Sigmoid colon (tissue), 6 donors: ENCODE measurements at regions not wholly inside any gene's neighbourhood (a gene's known extent, or its start where the extent isn't known, plus 50 kb on each side); places are given as distances from the start of the nearest gene placed in this dataset.

Experiments
- DNase-seq: peaks from one replicate; pipeline ENCODE4 v3.0.0-alpha.2; 2019
- H3K27ac ChIP-seq, 4 donors: fragments of 200-600 bp; sonication (generic); one replicate each; pipeline ENCODE4 v1.5.1; 2016 to 2019; ENCODE audit warnings: mild to moderate bottlenecking in 1 of 4
- H3K27me3 ChIP-seq, 3 donors: fragments of 200-600 bp; sonication (generic); one replicate each; pipeline ENCODE4 v1.5.1; 2019; ENCODE audit warnings: mild to moderate bottlenecking in 1 of 3
- H3K36me3 ChIP-seq, 4 donors: fragments of 200-600 bp; sonication (generic); one replicate each; pipeline ENCODE4 v1.5.1; 2016 to 2019
- H3K4me1 ChIP-seq, 4 donors: fragments of 200-600 bp; sonication (generic); one replicate each; pipeline ENCODE4 v1.5.1; 2017 to 2019
- H3K4me3 ChIP-seq, 4 donors: fragments of 200-600 bp; sonication (generic); one replicate each; pipeline ENCODE4 v1.5.1; 2017 to 2019; ENCODE audit warnings: mild to moderate bottlenecking in 2 of 4, moderate library complexity in 1 of 4
- H3K9me3 ChIP-seq, 4 donors: fragments of 200-600 bp in 3 of 4; sonication (generic) in 3 of 4; one replicate each; pipeline versions ENCODE4 v1.5.1 to v1.6.1; 2013 to 2019
- EP300 ChIP-seq, 4 donors: sonication (generic); formaldehyde crosslinking; IDR thresholded peaks; one replicate each; pipeline ENCODE4 v1.6.1; 2017; ENCODE audit warnings: antibody characterized with exemption in 4 of 4
- POLR2A ChIP-seq, 2 donors: fragments of 450-650 bp; IDR thresholded peaks; one replicate each; pipeline ENCODE4 v1.6.1; 2016; ENCODE audit warnings: antibody characterized with exemption in 2 of 2, mild to moderate bottlenecking in 2 of 2, moderate library complexity in 2 of 2
- POLR2AphosphoS5 ChIP-seq, 4 donors: sonication (generic); formaldehyde crosslinking; IDR thresholded peaks; one replicate each; pipeline ENCODE4 v1.6.1; 2017; ENCODE audit warnings: antibody characterized with exemption in 4 of 4
- WGBS, 2 donors: extraction: QIAGEN DNeasy Blood & Tissue Kit; methylation state at CpG; one replicate each; pipeline ENCODE4 v1.1.7; 2013; 5-methylcytosine and 5-hydroxymethylcytosine counted together
- intact Hi-C: fragments of 100-400 bp; cut with DNase I; formaldehyde crosslinking; loops from one replicate; pipeline ENCODE4 v1.15.1; 2023
- TF ChIP-seq, protein P1 (sequence below), 4 experiments: fragments of 450-650 bp in 3 of 4; fragments of 200-600 bp in 1 of 4; IDR thresholded peaks; one replicate each; pipeline ENCODE4 v1.5.1; 2016 to 2019; ENCODE audit warnings: antibody characterized with exemption in 4 of 4, mild to moderate bottlenecking in 3 of 4, moderate library complexity in 2 of 4
- donor health status: healthy with polysubstance abuse.
- donor health status: healthy.

DNA sequence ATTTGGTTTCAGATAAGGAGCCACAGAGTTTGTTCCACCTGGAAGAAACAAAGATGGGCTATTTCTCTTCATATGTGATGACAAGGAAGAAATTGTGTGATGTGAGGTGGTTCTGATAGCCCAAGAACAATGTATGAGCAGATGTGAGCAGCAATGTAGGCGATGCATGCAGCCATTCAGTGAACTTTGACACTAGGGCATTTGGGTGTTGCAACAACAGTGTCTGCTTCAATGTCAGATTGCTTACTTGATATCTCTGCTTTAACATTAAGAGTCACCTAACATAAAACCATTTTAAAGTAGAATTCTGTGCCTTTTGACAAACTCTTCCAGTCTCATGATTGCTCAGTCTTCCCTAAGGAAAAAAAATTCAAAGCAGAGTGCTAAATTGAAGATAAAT is 865.4 kb downstream of the SLITRK6 start:
- peaks cover 0 to 3% (median 0%) of the 10 kb centered on the region in 4 donors for H3K4me1 ChIP-seq
- peaks cover 0 to 3% (median 0%) of the 10 kb centered on the region in 4 donors for H3K9me3 ChIP-seq
- intact Hi-C loops = no loop called here
- TF ChIP-seq POLR2AphosphoS5 (IDR thresholded peaks at IDR 0.05) (no peak), POLR2A (IDR thresholded peaks at IDR 0.05) (no peak), EP300 (IDR thresholded peaks at IDR 0.05) (no peak)
- TF ChIP-seq, protein P1, sequence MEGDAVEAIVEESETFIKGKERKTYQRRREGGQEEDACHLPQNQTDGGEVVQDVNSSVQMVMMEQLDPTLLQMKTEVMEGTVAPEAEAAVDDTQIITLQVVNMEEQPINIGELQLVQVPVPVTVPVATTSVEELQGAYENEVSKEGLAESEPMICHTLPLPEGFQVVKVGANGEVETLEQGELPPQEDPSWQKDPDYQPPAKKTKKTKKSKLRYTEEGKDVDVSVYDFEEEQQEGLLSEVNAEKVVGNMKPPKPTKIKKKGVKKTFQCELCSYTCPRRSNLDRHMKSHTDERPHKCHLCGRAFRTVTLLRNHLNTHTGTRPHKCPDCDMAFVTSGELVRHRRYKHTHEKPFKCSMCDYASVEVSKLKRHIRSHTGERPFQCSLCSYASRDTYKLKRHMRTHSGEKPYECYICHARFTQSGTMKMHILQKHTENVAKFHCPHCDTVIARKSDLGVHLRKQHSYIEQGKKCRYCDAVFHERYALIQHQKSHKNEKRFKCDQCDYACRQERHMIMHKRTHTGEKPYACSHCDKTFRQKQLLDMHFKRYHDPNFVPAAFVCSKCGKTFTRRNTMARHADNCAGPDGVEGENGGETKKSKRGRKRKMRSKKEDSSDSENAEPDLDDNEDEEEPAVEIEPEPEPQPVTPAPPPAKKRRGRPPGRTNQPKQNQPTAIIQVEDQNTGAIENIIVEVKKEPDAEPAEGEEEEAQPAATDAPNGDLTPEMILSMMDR (IDR thresholded peaks at IDR 0.05) = no peak
- H3K4me3 ChIP-seq = no peak overlapping the region
- H3K36me3 ChIP-seq = no peaks in the 10 kb centered on the region
- H3K27ac ChIP-seq = no peak overlapping the region
- DNase-seq = no peak
- WGBS, 2 donors = 22 to 36% methylated on average over 1 of the region's 1 CpG
- no peaks in the 10 kb centered on the region for H3K27me3 ChIP-seq

DNA sequence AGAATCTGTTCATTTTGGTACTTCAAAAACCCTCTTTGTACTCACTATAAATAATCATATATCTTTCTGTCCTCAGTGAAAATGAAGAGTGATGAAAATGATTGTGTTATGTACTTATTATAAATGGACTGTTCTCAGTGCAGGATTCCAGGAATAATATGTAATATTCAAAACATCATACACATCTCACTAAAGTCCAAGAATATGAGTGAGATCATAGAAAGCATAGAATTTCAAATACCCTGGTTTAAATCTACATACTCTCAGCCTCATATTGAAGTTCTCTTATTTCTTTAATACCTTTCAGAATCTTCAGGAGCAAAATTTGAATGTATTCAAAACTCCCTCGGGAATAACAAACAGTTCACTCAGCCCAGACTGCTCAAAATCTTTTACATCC is 868.0 kb downstream of the SLITRK6 start:
- H3K36me3 ChIP-seq = no peaks in the 10 kb centered on the region
- H3K4me1 ChIP-seq = peaks cover 0 to 3% (median 0%) of the 10 kb centered on the region in 4 donors
- DNase-seq = no peak
- H3K27ac ChIP-seq = no peak overlapping the region
- no peak overlapping the region for H3K4me3 ChIP-seq
- peaks cover 0 to 3% (median 0%) of the 10 kb centered on the region in 4 donors for H3K9me3 ChIP-seq
- H3K27me3 ChIP-seq = no peaks in the 10 kb centered on the region
- TF ChIP-seq EP300 (IDR thresholded peaks at IDR 0.05) = no peak
- TF ChIP-seq, protein P1 (IDR thresholded peaks at IDR 0.05) = no peak
- TF ChIP-seq POLR2A (IDR thresholded peaks at IDR 0.05) = no peak
- no peak for TF ChIP-seq POLR2AphosphoS5 (IDR thresholded peaks at IDR 0.05)
- intact Hi-C loops = no loop called here
- WGBS, 2 donors = 70 to 81% methylated on average over 1 of the region's 1 CpG

DNA sequence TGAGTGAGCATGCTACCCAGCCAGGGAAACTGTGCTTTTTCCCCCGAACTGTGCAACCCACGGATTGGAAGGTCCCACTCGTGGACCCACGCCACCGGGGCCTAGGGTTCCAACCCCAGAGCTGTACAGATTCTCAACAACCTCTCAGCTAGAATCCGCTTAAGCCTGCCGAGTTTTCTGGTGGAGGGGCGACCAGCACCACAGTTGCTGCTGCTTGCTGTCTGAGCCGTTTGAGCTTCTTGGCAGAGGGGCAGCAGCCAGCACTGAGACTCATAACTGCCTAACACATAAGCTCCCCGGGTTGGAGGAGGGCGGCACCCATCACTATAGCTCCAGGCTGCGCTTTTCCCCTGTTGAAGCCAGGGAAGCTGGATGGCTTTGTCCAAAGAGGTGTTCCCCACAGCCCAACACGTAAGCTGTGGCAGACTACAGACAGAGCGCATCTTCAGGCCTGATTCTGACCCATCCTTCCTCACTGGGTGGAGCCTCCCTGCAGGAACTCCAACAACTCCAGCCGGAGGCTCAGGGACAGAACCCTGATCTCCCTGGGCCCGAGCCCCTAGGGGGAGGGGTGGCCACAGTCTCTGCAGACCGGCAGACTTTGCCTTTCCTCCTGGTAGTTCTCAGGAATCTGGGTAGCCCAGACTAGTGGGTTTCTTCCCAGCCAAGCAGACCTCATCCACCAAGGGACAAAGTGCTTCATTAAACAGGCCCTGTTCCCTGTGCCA is 871.6 kb downstream of the SLITRK6 start:
- no peak for TF ChIP-seq POLR2A (IDR thresholded peaks at IDR 0.05)
- TF ChIP-seq, protein P1 (IDR thresholded peaks at IDR 0.05) = no peak
- no peak for TF ChIP-seq POLR2AphosphoS5 (IDR thresholded peaks at IDR 0.05)
- TF ChIP-seq EP300 (IDR thresholded peaks at IDR 0.05) = no peak
- no peak for DNase-seq
- intact Hi-C loops = no loop called here

DNA sequence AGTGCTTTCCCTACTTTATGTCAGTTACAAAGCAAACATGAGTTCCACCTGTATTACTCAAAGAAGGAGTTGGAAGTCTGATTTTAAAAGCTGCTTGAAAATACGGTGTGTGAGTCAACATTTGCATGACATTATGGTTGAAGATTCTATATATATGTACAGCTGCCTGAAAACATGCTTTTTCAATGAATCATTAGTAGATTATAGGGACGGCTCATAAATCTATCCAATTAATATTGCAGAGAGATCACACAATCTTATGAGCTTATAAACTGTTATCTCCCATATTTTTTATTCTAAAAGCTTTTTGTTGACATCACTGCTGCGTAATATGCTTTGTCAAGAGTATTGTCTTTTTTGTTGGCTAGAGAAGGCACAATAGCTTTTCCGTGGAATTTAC is 873.8 kb downstream of the SLITRK6 start:
- no peaks in the 10 kb centered on the region for H3K4me1 ChIP-seq
- H3K27ac ChIP-seq = no peak overlapping the region
- no peak for DNase-seq
- no peak overlapping the region for H3K4me3 ChIP-seq
- intact Hi-C loops = no loop called here
- H3K27me3 ChIP-seq = no peaks in the 10 kb centered on the region
- no peak for TF ChIP-seq POLR2A (IDR thresholded peaks at IDR 0.05)
- no peak for TF ChIP-seq EP300 (IDR thresholded peaks at IDR 0.05)
- no peak for TF ChIP-seq POLR2AphosphoS5 (IDR thresholded peaks at IDR 0.05)
- TF ChIP-seq, protein P1 (IDR thresholded peaks at IDR 0.05) = no peak
- WGBS, 2 donors = 68 to 81% methylated on average over 4 of the region's 4 CpGs
- H3K9me3 ChIP-seq = peaks cover 0 to 3% (median 0%) of the 10 kb centered on the region in 4 donors
- no peaks in the 10 kb centered on the region for H3K36me3 ChIP-seq

More for the DNA sequence above, 871.6 kb downstream of the SLITRK6 start:
- peaks cover 0 to 3% (median 0%) of the 10 kb centered on the region in 4 donors for H3K9me3 ChIP-seq
- no peak overlapping the region for H3K27ac ChIP-seq
- no peaks in the 10 kb centered on the region for H3K27me3 ChIP-seq
- no peak overlapping the region for H3K4me3 ChIP-seq
- H3K36me3 ChIP-seq = no peaks in the 10 kb centered on the region
- WGBS, 2 donors = 91 to 92% methylated on average over 17 of the region's 17 CpGs
- no peaks in the 10 kb centered on the region for H3K4me1 ChIP-seq
